PC-3 (cell line): ENCODE measurements at regions not wholly inside any gene's neighbourhood (a gene's known extent, or its start where the extent isn't known, plus 50 kb on each side); places are given as distances from the start of the nearest gene placed in this dataset.

Experiments
- CTCF ChIP-seq: fragments of 300-600 bp; sonication (generic); conservative IDR thresholded peaks from 2 replicates; pipeline ENCODE4 v1.5.1; 2017; ENCODE audit warnings: antibody characterized with exemption, low read depth, mild to moderate bottlenecking, low read length
- EZH2 ChIP-seq: fragments of 300-600 bp; sonication (generic); IDR thresholded peaks from one replicate; pipeline ENCODE4 v1.6.1; 2017; ENCODE audit warnings: antibody characterized with exemption, mild to moderate bottlenecking, low read length; ENCODE audit not compliant: unreplicated experiment
- EZH2phosphoT487 ChIP-seq: fragments of 300-600 bp; sonication (generic); IDR thresholded peaks from 2 replicates; pipeline ENCODE4 v1.6.1; 2018; ENCODE audit warnings: mild to moderate bottlenecking, antibody characterized with exemption, low read length, borderline replicate concordance

- TF ChIP-seq CTCF (no peak), EZH2phosphoT487 (no peak), EZH2 (no peak)
These were observed 233.2 kb downstream of the RPLP1 start for GRCh38 chr15:69685512-69686452.
